ENCODE measurements at regions not wholly inside any gene's neighbourhood (a gene's known extent, or its start where the extent isn't known, plus 50 kb on each side); places are given as distances from the start of the nearest gene placed in this dataset.
"Not testable (repeated sequence)": the region's sequence is repeated elsewhere in the genome, so short reads cannot be mapped to it uniquely, and the experiment has no call there.

- H3K4me3 ChIP-seq (ENCODE audit: low read depth, low read length, poor library complexity, severe bottlenecking) = no peak overlapping the region
- TF ChIP-seq EZH2phosphoT487 (IDR thresholded peaks at IDR 0.05; ENCODE audit: borderline replicate concordance, low read depth, low read length) (no peak), CTCF (conservative IDR thresholded peaks at IDR 0.05; ENCODE audit: low read length) (no peak)
- H3K36me3 ChIP-seq (ENCODE audit: insufficient read depth, low read length) = no peaks in the 10 kb centered on the region
- no peak overlapping the region for H3K27ac ChIP-seq (ENCODE audit: low read depth, low read length, poor library complexity, severe bottlenecking)
- no peaks in the 10 kb centered on the region for H4K20me1 ChIP-seq (ENCODE audit: insufficient read depth, low read length)
- intact Hi-C loops (cut with micrococcal nuclease; ENCODE audit: unreplicated experiment) = no loop called here
- no peak for DNase-seq (ENCODE audit: low spot score)
- ChIA-PET CTCF (ENCODE audit: unreplicated experiment) (no interaction called here), POLR2A (no interaction called here)
- H2AFZ ChIP-seq (ENCODE audit: low read length) = no peak overlapping the region
- H3K79me2 ChIP-seq (ENCODE audit: insufficient read depth, low read depth, low read length) = no peaks in the 10 kb centered on the region
- no TSS peak for BruUV-seq (replicated peaks)
- no peaks in the 10 kb centered on the region for H3K4me1 ChIP-seq (ENCODE audit: insufficient read depth, low read length, poor library complexity, severe bottlenecking)
- H3K9me2 ChIP-seq (ENCODE audit: insufficient read depth, low read length) = no peaks in the 10 kb centered on the region
- H3K9me3 ChIP-seq (ENCODE audit: low read length) = no peaks in the 10 kb centered on the region
- H3K4me2 ChIP-seq (ENCODE audit: low read length) = no peak overlapping the region
These were observed 69.9 kb upstream of the ADGRL2 start for GRCh38 chr1:81730881-81731280.

GRCh38 chr1:81730299-81730698 lies 70.4 kb upstream of the ADGRL2 start:
- H3K4me3 ChIP-seq (ENCODE audit: low read depth, low read length, poor library complexity, severe bottlenecking); intact Hi-C loops (cut with micrococcal nuclease; ENCODE audit: unreplicated experiment); POLR2A ChIA-PET; H3K36me3 ChIP-seq (ENCODE audit: insufficient read depth, low read length); H3K27ac ChIP-seq (ENCODE audit: low read depth, low read length, poor library complexity, severe bottlenecking); DNase-seq (ENCODE audit: low spot score); H2AFZ ChIP-seq (ENCODE audit: low read length); H4K20me1 ChIP-seq (ENCODE audit: insufficient read depth, low read length); H3K79me2 ChIP-seq (ENCODE audit: insufficient read depth, low read depth, low read length); H3K9me2 ChIP-seq (ENCODE audit: insufficient read depth, low read length); H3K4me2 ChIP-seq (ENCODE audit: low read length); H3K9me3 ChIP-seq (ENCODE audit: low read length); BruUV-seq (replicated peaks); H3K4me1 ChIP-seq (ENCODE audit: insufficient read depth, low read length, poor library complexity, severe bottlenecking); CTCF ChIA-PET (ENCODE audit: unreplicated experiment): not testable (repeated sequence)

GRCh38 chr1:81729818-81730217 lies 70.9 kb upstream of the ADGRL2 start:
- DNase-seq (ENCODE audit: low spot score) = no peak
- Histone ChIP-seq H3K9me3 (ENCODE audit: low read length) (no peaks in the 10 kb centered on the region), H3K36me3 (ENCODE audit: insufficient read depth, low read length) (no peaks in the 10 kb centered on the region), H3K4me1 (ENCODE audit: insufficient read depth, low read length, poor library complexity, severe bottlenecking) (no peaks in the 10 kb centered on the region), H4K20me1 (ENCODE audit: insufficient read depth, low read length) (no peaks in the 10 kb centered on the region), H3K4me3 (ENCODE audit: low read depth, low read length, poor library complexity, severe bottlenecking) (no peak overlapping the region), H3K9me2 (ENCODE audit: insufficient read depth, low read length) (no peaks in the 10 kb centered on the region), H2AFZ (ENCODE audit: low read length) (no peak overlapping the region), H3K27ac (ENCODE audit: low read depth, low read length, poor library complexity, severe bottlenecking) (no peak overlapping the region), H3K79me2 (ENCODE audit: insufficient read depth, low read depth, low read length) (no peaks in the 10 kb centered on the region), H3K4me2 (ENCODE audit: low read length) (no peak overlapping the region)
- no TSS peak for BruUV-seq (replicated peaks)
- POLR2A ChIA-PET = no interaction called here
- no peak for TF ChIP-seq EZH2phosphoT487 (IDR thresholded peaks at IDR 0.05; ENCODE audit: borderline replicate concordance, low read depth, low read length)
- TF ChIP-seq CTCF (conservative IDR thresholded peaks at IDR 0.05; ENCODE audit: low read length) = no peak
- CTCF ChIA-PET (ENCODE audit: unreplicated experiment) = no interaction called here
- intact Hi-C loops (cut with micrococcal nuclease; ENCODE audit: unreplicated experiment) = no loop called here
